Activated CD4-positive, CD25-positive, alpha-beta regulatory T cell (primary cell): ENCODE measurements at regions not wholly inside any gene's neighbourhood (a gene's known extent, or its start where the extent isn't known, plus 50 kb on each side); places are given as distances from the start of the nearest gene placed in this dataset.
A peak's percentile ranks its signal among the peaks of the same experiment; 100 is the strongest.
"Not testable (repeated sequence)": the region's sequence is repeated elsewhere in the genome, so short reads cannot be mapped to it uniquely, and the experiment has no call there.

Experiments used
- DNase-seq, 4 experiments: peaks; one replicate each; lab custom pipeline; 2025; lab: John Stamatoyannopoulos, UW

- peak in 3 of 4 experiments; percentile 37 to 62 (median 44) for DNase-seq
Observed at GRCh38 chr14:106004937-106005795, 478.8 kb downstream of the TMEM121 start.

GRCh38 chr14:106006043-106006442, 479.7 kb downstream of the TMEM121 start:
- peak in 3 of 4 experiments; percentile 25 to 37 (median 28) for DNase-seq

GRCh38 chr14:106006716-106007115, 480.3 kb downstream of the TMEM121 start:
- DNase-seq: not testable (repeated sequence)

- no peak for DNase-seq
Observed at GRCh38 chr14:106010783-106011182, 484.4 kb downstream of the TMEM121 start.

GRCh38 chr14:106011631-106012360, 485.4 kb downstream of the TMEM121 start:
- DNase-seq: peak; percentile 52 to 78 (median 66)

- not testable (repeated sequence) for DNase-seq
Observed at GRCh38 chr14:106012361-106012725, 486.0 kb downstream of the TMEM121 start.

- no peak for DNase-seq
Observed at GRCh38 chr14:106013879-106014376, 487.5 kb downstream of the TMEM121 start.

- DNase-seq: not testable (repeated sequence)
Observed at GRCh38 chr14:106017952-106018351, 491.6 kb downstream of the TMEM121 start.

GRCh38 chr14:106021832-106022231, 495.4 kb downstream of the TMEM121 start:
- no peak for DNase-seq

- DNase-seq: not testable (repeated sequence)
Observed at GRCh38 chr14:106022648-106023047, 496.3 kb downstream of the TMEM121 start.

- DNase-seq: no peak
Observed at GRCh38 chr14:106023411-106023810, 497.0 kb downstream of the TMEM121 start.

GRCh38 chr14:106024983-106025604, 498.7 kb downstream of the TMEM121 start:
- DNase-seq: no peak

GRCh38 chr14:106026026-106026425, 499.6 kb downstream of the TMEM121 start:
- no peak for DNase-seq

- DNase-seq: not testable (repeated sequence)
Observed at GRCh38 chr14:106027759-106028158, 501.4 kb downstream of the TMEM121 start.

GRCh38 chr14:106029959-106030358, 503.6 kb downstream of the TMEM121 start:
- no peak for DNase-seq

GRCh38 chr14:106037380-106037779, 511.0 kb downstream of the TMEM121 start:
- DNase-seq: no peak

- DNase-seq: no peak
Observed at GRCh38 chr14:106038263-106038662, 511.9 kb downstream of the TMEM121 start.

- peak in 3 of 4 experiments; percentile 13 to 31 (median 16) for DNase-seq
Observed at GRCh38 chr14:106039400-106039799, 513.0 kb downstream of the TMEM121 start.

GRCh38 chr14:106044515-106044914, 518.1 kb downstream of the TMEM121 start:
- no peak for DNase-seq

- peak; percentile 53 to 82 (median 61) for DNase-seq
Observed at GRCh38 chr14:106044949-106045596, 518.7 kb downstream of the TMEM121 start.

GRCh38 chr14:106051796-106052195, 525.4 kb downstream of the TMEM121 start:
- no peak for DNase-seq

GRCh38 chr14:106055289-106055688, 528.9 kb downstream of the TMEM121 start:
- DNase-seq: no peak
